CD8-positive, alpha-beta memory T cell (primary cell): ENCODE measurements at regions not wholly inside any gene's neighbourhood (a gene's known extent, or its start where the extent isn't known, plus 50 kb on each side); places are given as distances from the start of the nearest gene placed in this dataset.

ENCODE experiments used
- CTCF ChIA-PET: fragments of 350-600 bp; sonication (Branson Sonifier 250); formaldehyde crosslinking; loops from one replicate; lab custom pipeline; 2021; ENCODE audit warnings: antibody characterized with exemption; lab: Charles Lee
- POLR2A ChIA-PET: fragments of 350-600 bp; sonication (Branson Sonifier 250); formaldehyde crosslinking; loops from one replicate; lab custom pipeline; 2021; ENCODE audit warnings: antibody characterized with exemption; lab: Charles Lee
- DNase-seq, 5 donors: peaks; one replicate each; pipeline versions ENCODE4 v3.0.0 to v3.0.0-alpha.2; 2020 to 2022; ENCODE audit warnings: mixed read lengths in 1 of 5
- H3K27ac ChIP-seq: one replicate; pipeline ENCODE4 v1.7.0; 2013; ENCODE audit warnings: low read depth, mild to moderate bottlenecking, low read length, moderate library complexity
- H3K27me3 ChIP-seq: 2 replicates; pipeline ENCODE4 v1.7.0; 2013; ENCODE audit warnings: low read length, mild to moderate bottlenecking; ENCODE audit not compliant: insufficient read depth, poor library complexity, severe bottlenecking
- H3K36me3 ChIP-seq: 2 replicates; pipeline ENCODE4 v1.7.0; 2013; ENCODE audit warnings: mild to moderate bottlenecking, low read length, moderate library complexity; ENCODE audit not compliant: insufficient read depth
- H3K4me1 ChIP-seq: 2 replicates; pipeline ENCODE4 v1.7.0; 2013; ENCODE audit warnings: mild to moderate bottlenecking, low read length, moderate library complexity; ENCODE audit not compliant: insufficient read depth
- H3K4me3 ChIP-seq: 2 replicates; pipeline ENCODE4 v1.7.0; 2013; ENCODE audit warnings: mild to moderate bottlenecking, low read length
- H3K9me3 ChIP-seq: 2 replicates; pipeline ENCODE4 v1.7.0; 2013; ENCODE audit warnings: mild to moderate bottlenecking, low read length
- H3K27ac Mint-ChIP-seq, 8 donors: one replicate each; pipeline ENCODE4 v1.8.0; 2020 to 2021; ENCODE audit warnings: mixed read lengths in 8 of 8, mild to moderate bottlenecking in 6 of 8, inconsistent platforms in 3 of 8, moderate library complexity in 3 of 8
- H3K27me3 Mint-ChIP-seq, 2 donors: one replicate each; pipeline ENCODE4 v1.8.0; 2020 to 2021; ENCODE audit warnings: mixed read lengths in 2 of 2, mild to moderate bottlenecking in 1 of 2, moderate library complexity in 1 of 2
- H3K36me3 Mint-ChIP-seq, 3 donors: one replicate each; pipeline ENCODE4 v1.8.0; 2020 to 2021; ENCODE audit warnings: mixed read lengths in 3 of 3, inconsistent platforms in 1 of 3, mild to moderate bottlenecking in 1 of 3
- H3K4me1 Mint-ChIP-seq, 3 donors: one replicate each; pipeline ENCODE4 v1.8.0; 2020 to 2021; ENCODE audit warnings: mixed read lengths in 3 of 3, inconsistent platforms in 1 of 3, mild to moderate bottlenecking in 1 of 3
- H3K4me3 Mint-ChIP-seq, 7 donors: one replicate each; pipeline ENCODE4 v1.8.0; 2020 to 2021; ENCODE audit warnings: mixed read lengths in 7 of 7, mild to moderate bottlenecking in 6 of 7, moderate library complexity in 4 of 7, inconsistent platforms in 2 of 7
- H3K9me3 Mint-ChIP-seq, 5 donors: one replicate each; pipeline ENCODE4 v1.8.0; 2020 to 2022; ENCODE audit warnings: mixed read lengths in 5 of 5, mild to moderate bottlenecking in 3 of 5, moderate library complexity in 2 of 5, inconsistent platforms in 1 of 5

DNA sequence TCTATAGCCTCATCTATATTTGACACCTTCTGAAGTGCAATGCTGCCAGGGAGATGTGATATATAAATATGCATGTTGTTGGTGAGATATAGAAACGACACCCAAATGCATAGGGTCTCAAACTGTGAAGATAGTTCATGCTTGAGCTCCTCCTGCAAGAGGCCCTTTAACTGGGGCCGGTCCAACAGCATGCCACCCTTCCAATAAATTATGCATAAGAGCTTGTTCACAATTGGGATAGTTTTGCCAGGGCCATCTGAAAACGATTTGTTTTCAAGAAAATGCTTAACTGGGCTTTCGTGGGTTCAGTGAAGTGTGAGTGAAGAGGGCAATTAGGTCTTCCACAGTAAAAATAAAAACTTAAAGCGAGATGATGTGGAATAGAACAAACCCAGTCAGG lies 424.2 kb upstream of the WWC1 start:
- no peaks in the 10 kb centered on the region for H3K36me3 ChIP-seq
- Mint-ChIP-seq H3K27me3 (peaks cover 0 to 1% of the 10 kb centered on the region in 2 donors), H3K9me3 (peaks cover 0 to 3% (median 0%) of the 10 kb centered on the region in 5 donors), H3K36me3 (no peaks in the 10 kb centered on the region), H3K4me3 (no peak overlapping the region), H3K4me1 (no peaks in the 10 kb centered on the region), H3K27ac (no peak overlapping the region)
- H3K27me3 ChIP-seq, result no peaks in the 10 kb centered on the region
- no peak overlapping the region for H3K4me3 ChIP-seq
- POLR2A ChIA-PET, result no interaction called here
- H3K9me3 ChIP-seq, result no peaks in the 10 kb centered on the region
- CTCF ChIA-PET, result no interaction called here
- DNase-seq, result no peak
- no peak overlapping the region for H3K27ac ChIP-seq
- H3K4me1 ChIP-seq, result no peaks in the 10 kb centered on the region

- no peak for DNase-seq
- Mint-ChIP-seq H3K9me3 (peaks cover 0 to 14% (median 0%) of the 10 kb centered on the region in 5 donors), H3K4me1 (no peaks in the 10 kb centered on the region), H3K27ac (no peak overlapping the region), H3K36me3 (no peaks in the 10 kb centered on the region), H3K27me3 (peaks cover 0 to 1% of the 10 kb centered on the region in 2 donors), H3K4me3 (no peak overlapping the region)
- Histone ChIP-seq H3K4me1 (no peaks in the 10 kb centered on the region), H3K4me3 (no peak overlapping the region), H3K9me3 (no peaks in the 10 kb centered on the region), H3K27ac (no peak overlapping the region), H3K36me3 (no peaks in the 10 kb centered on the region), H3K27me3 (no peaks in the 10 kb centered on the region)
- POLR2A ChIA-PET, result no interaction called here
- CTCF ChIA-PET, result no interaction called here
Measured at GRCh38 chr5:167869125-167869524, 422.3 kb upstream of the WWC1 start.

DNA sequence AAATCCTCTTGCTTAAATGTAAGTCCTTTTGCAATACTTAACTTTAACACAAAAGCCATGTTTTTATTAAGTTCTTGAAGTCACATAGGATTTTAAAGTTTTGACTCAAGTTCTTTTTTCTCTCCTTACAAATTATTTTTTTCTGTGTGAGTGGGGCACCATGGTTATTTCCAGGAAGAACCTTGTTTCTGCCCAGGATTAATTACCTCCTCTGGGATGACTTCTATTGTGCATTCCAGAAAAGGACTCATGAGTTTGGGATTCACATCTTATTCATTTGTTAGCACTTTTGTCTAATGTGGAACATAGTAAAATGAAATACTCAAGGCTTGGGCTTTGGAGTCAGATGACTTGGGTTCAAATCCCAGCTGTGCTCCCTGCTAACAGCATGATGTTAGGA lies 421.4 kb upstream of the WWC1 start:
- Mint-ChIP-seq H3K9me3 (peaks cover 0 to 15% (median under 1%) of the 10 kb centered on the region in 5 donors), H3K36me3 (no peaks in the 10 kb centered on the region), H3K27me3 (peaks cover 0 to 1% of the 10 kb centered on the region in 2 donors), H3K4me3 (no peak overlapping the region), H3K4me1 (no peaks in the 10 kb centered on the region), H3K27ac (no peak overlapping the region)
- no peaks in the 10 kb centered on the region for H3K27me3 ChIP-seq
- no peak overlapping the region for H3K27ac ChIP-seq
- ChIA-PET CTCF (no interaction called here), POLR2A (no interaction called here)
- H3K9me3 ChIP-seq, result no peaks in the 10 kb centered on the region
- no peaks in the 10 kb centered on the region for H3K4me1 ChIP-seq
- no peak overlapping the region for H3K4me3 ChIP-seq
- DNase-seq, result no peak
- no peaks in the 10 kb centered on the region for H3K36me3 ChIP-seq

DNA sequence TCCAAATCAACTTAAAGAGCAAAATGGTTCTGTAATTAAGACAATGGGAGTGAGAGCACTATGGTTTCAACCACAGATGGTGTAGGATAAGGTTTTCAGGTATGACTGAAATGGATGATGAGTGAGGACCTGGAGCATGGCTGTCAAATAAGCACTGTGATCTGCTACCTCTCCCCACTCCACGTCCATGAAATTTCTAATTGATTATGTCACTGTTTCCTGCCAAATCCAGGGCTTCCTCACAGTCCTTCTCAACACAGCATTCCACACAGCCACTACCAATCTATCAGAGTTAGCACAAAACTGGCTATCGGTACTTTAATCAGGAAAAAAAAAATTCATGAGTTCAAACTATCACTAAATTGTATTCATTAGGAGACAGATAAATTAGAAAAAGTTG lies 420.4 kb upstream of the WWC1 start:
- Mint-ChIP-seq H3K36me3 (no peaks in the 10 kb centered on the region), H3K4me1 (no peaks in the 10 kb centered on the region), H3K27ac (no peak overlapping the region), H3K9me3 (peaks cover 0 to 15% (median 5%) of the 10 kb centered on the region in 5 donors), H3K4me3 (no peak overlapping the region), H3K27me3 (peaks cover 0 to 1% of the 10 kb centered on the region in 2 donors)
- DNase-seq, result no peak
- CTCF ChIA-PET, result no interaction called here
- Histone ChIP-seq H3K27ac (no peak overlapping the region), H3K4me3 (no peak overlapping the region), H3K4me1 (no peaks in the 10 kb centered on the region), H3K9me3 (no peaks in the 10 kb centered on the region), H3K36me3 (no peaks in the 10 kb centered on the region), H3K27me3 (no peaks in the 10 kb centered on the region)
- POLR2A ChIA-PET, result no interaction called here

DNA sequence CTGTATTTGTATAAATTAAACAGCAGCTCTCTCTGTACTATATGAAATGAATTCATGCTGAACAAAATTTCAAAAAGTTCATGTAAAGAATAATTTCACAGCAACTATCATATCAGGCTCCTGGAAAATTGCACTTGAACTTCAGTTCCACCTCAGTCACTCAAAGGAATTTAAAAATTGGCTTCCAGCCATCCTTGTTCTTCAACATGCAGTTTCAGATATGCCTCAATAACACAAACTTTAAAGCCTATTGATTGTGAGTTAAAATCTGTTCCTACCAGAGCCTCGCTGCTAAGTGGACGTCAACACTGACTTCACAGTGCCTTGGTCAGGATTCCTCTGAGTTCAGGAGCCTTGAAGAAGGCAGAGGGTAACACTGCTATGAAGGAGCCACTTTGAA lies 418.7 kb upstream of the WWC1 start:
- ChIA-PET POLR2A (no interaction called here), CTCF (no interaction called here)
- Histone ChIP-seq H3K27ac (no peak overlapping the region), H3K4me1 (no peaks in the 10 kb centered on the region), H3K4me3 (no peak overlapping the region), H3K9me3 (no peaks in the 10 kb centered on the region), H3K36me3 (no peaks in the 10 kb centered on the region), H3K27me3 (no peaks in the 10 kb centered on the region)
- Mint-ChIP-seq H3K9me3 (peaks cover 0 to 15% (median 6%) of the 10 kb centered on the region in 5 donors), H3K4me3 (no peak overlapping the region), H3K27me3 (peaks cover 0 to 1% of the 10 kb centered on the region in 2 donors), H3K27ac (peak overlapping the region in 1 of 8 donors; percentile 51), H3K4me1 (no peaks in the 10 kb centered on the region), H3K36me3 (no peaks in the 10 kb centered on the region)
- no peak for DNase-seq

DNA sequence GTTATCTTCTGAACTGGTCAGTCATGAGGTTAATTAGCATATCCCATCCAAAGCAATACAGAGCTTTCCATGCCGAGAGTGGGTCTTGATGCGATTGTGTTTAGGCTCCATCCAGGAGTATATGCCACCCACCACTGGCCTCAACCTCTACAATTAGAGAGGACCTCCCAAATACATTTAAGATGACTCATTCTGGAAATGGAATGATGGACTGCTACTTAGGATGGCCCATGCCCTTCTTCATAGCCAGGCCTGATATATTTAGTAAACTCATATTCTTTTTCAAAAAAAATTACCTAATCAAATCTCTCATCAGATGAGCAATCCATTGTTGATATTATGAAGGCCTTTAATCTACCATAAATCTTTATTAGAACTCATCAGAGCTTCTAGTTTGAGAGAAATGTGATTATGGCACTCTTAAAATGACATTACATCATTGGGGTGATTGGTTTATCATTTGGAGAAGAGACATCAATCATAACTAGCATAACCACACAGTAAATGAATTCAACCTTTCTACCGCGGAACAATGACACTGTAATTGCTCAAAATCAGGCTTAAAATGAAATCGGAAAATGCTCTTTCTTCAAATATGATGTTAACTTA lies 414.2 kb upstream of the WWC1 start:
- H3K4me3 ChIP-seq, result no peak overlapping the region
- H3K9me3 Mint-ChIP-seq, result peaks cover 0 to 15% (median 6%) of the 10 kb centered on the region in 5 donors
- no peak for DNase-seq
- H3K27me3 Mint-ChIP-seq, result no peaks in the 10 kb centered on the region
- H3K4me1 ChIP-seq, result no peaks in the 10 kb centered on the region
- H3K36me3 Mint-ChIP-seq, result no peaks in the 10 kb centered on the region
- H3K4me3 Mint-ChIP-seq, result no peak overlapping the region
- no peaks in the 10 kb centered on the region for H3K4me1 Mint-ChIP-seq
- H3K27me3 ChIP-seq, result no peaks in the 10 kb centered on the region
- CTCF ChIA-PET, result no interaction called here
- POLR2A ChIA-PET, result no interaction called here
- H3K36me3 ChIP-seq, result no peaks in the 10 kb centered on the region
- H3K27ac Mint-ChIP-seq, result no peak overlapping the region
- no peak overlapping the region for H3K27ac ChIP-seq
- H3K9me3 ChIP-seq, result no peaks in the 10 kb centered on the region

DNA sequence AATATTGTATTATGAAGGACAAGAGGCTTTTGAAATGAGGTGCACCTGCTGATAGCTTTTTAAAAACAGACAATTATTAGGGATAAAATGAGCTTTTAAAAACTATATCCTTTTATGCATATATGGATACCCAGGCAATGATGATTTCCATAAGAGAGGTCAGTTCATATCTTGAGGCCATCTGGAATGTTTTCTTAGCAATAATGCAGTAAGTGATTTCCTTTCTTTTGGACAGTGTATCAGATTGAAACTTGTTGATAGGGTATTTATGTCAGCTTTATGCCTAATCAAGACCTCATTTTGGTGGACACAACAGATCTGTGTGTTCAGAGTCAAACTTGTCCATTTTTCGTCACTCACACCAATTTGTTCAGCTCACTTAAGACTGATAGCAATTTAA lies 413.5 kb upstream of the WWC1 start:
- no peaks in the 10 kb centered on the region for H3K36me3 ChIP-seq
- no peak overlapping the region for H3K4me3 ChIP-seq
- H3K9me3 ChIP-seq, result no peaks in the 10 kb centered on the region
- H3K27ac ChIP-seq, result no peak overlapping the region
- no peaks in the 10 kb centered on the region for H3K36me3 Mint-ChIP-seq
- H3K4me3 Mint-ChIP-seq, result no peak overlapping the region
- no peaks in the 10 kb centered on the region for H3K4me1 Mint-ChIP-seq
- H3K27ac Mint-ChIP-seq, result no peak overlapping the region
- H3K27me3 Mint-ChIP-seq, result no peaks in the 10 kb centered on the region
- CTCF ChIA-PET, result no interaction called here
- H3K4me1 ChIP-seq, result no peaks in the 10 kb centered on the region
- no peak for DNase-seq
- POLR2A ChIA-PET, result no interaction called here
- H3K9me3 Mint-ChIP-seq, result peaks cover 0 to 15% (median 5%) of the 10 kb centered on the region in 5 donors
- H3K27me3 ChIP-seq, result no peaks in the 10 kb centered on the region

- no peak for DNase-seq
- Mint-ChIP-seq H3K27ac (no peak overlapping the region), H3K4me3 (no peak overlapping the region), H3K9me3 (peaks cover 0 to 6% (median 3%) of the 10 kb centered on the region in 5 donors), H3K27me3 (no peaks in the 10 kb centered on the region), H3K4me1 (no peaks in the 10 kb centered on the region), H3K36me3 (no peaks in the 10 kb centered on the region)
- Histone ChIP-seq H3K4me1 (no peaks in the 10 kb centered on the region), H3K4me3 (no peak overlapping the region), H3K36me3 (no peaks in the 10 kb centered on the region), H3K9me3 (no peaks in the 10 kb centered on the region), H3K27ac (no peak overlapping the region), H3K27me3 (no peaks in the 10 kb centered on the region)
- CTCF ChIA-PET, result no interaction called here
- POLR2A ChIA-PET, result no interaction called here
Measured at GRCh38 chr5:167880420-167880819, 411.0 kb upstream of the WWC1 start.
